ENCODE measurements at regions not wholly inside any gene's neighbourhood (a gene's known extent, or its start where the extent isn't known, plus 50 kb on each side); places are given as distances from the start of the nearest gene placed in this dataset.

GRCh38 chr2:63678085-63678484 lies 89.3 kb downstream of the MDH1 start (continued):
- no peak for TF ChIP-seq REST (IDR thresholded peaks at IDR 0.05; ENCODE audit: unreplicated experiment)
- no peak for TF ChIP-seq EZH2 (IDR thresholded peaks at IDR 0.05; ENCODE audit: low read depth, unreplicated experiment)
- no peak for TF ChIP-seq CREB1 (CRISPR knock-in tag; IDR thresholded peaks at IDR 0.05; ENCODE audit: low read depth)
- TF ChIP-seq JUNB (IDR thresholded peaks at IDR 0.05; ENCODE audit: unreplicated experiment) = no peak
- no peak for TF ChIP-seq STAT1 (IDR thresholded peaks at IDR 0.05; ENCODE audit: unreplicated experiment)
- no peak for TF ChIP-seq ETS1 (IDR thresholded peaks at IDR 0.05)
- TF ChIP-seq ZNF114 (CRISPR knock-in tag; IDR thresholded peaks at IDR 0.05) = no peak
- no peak for TF ChIP-seq CTCF (conservative IDR thresholded peaks at IDR 0.05; ENCODE audit: low read depth in 2 of 2)
- no peak for TF ChIP-seq NANOG (IDR thresholded peaks at IDR 0.05; ENCODE audit: borderline replicate concordance)
- TF ChIP-seq POLR2AphosphoS5 (IDR thresholded peaks at IDR 0.05; ENCODE audit: low read depth) = no peak

GRCh38 chr2:63678551-63678950 lies 89.8 kb downstream of the MDH1 start:
- Mint-ChIP-seq H3K27ac (no peak overlapping the region), H3K36me3 (ENCODE audit: low read depth) (no peaks in the 10 kb centered on the region), H3K4me1 (peaks cover 8% of the 10 kb centered on the region), H3K27me3 (ENCODE audit: insufficient read depth, low read depth, poor library complexity) (no peaks in the 10 kb centered on the region), H3K4me3 (no peak overlapping the region), H3K9me3 (no peaks in the 10 kb centered on the region)
- no peaks in the 10 kb centered on the region for H3K9me2 ChIP-seq (ENCODE audit: insufficient read depth)
- no peak overlapping the region for H3K27ac ChIP-seq (ENCODE audit: low read depth)
- H3K4me2 ChIP-seq = no peak overlapping the region
- no peak overlapping the region for H2AFZ ChIP-seq
- H3K4me1 ChIP-seq (ENCODE audit: insufficient read depth) = no peaks in the 10 kb centered on the region
- H3K79me2 ChIP-seq (replicated peaks; ENCODE audit: insufficient read depth) = no peaks in the 10 kb centered on the region
- no peaks in the 10 kb centered on the region for H3K36me3 ChIP-seq (ENCODE audit: insufficient read depth)
- DNase-seq (ENCODE audit: low spot score) = no peak
- no peak for ATAC-seq
- H3F3A ChIP-seq (replicated peaks; ENCODE audit: low read depth) = no peaks in the 10 kb centered on the region
- no peak overlapping the region for H3K4me3 ChIP-seq
- H3K27me3 ChIP-seq (ENCODE audit: insufficient read depth) = no peaks in the 10 kb centered on the region
- no peaks in the 10 kb centered on the region for H4K20me1 ChIP-seq (replicated peaks; ENCODE audit: insufficient read depth)
- TF ChIP-seq EZH2phosphoT487 (IDR thresholded peaks at IDR 0.05; ENCODE audit: unreplicated experiment) = no peak
- TF ChIP-seq ZNF462 (CRISPR knock-in tag; IDR thresholded peaks at IDR 0.05) = no peak
- no peak for TF ChIP-seq ETS1 (IDR thresholded peaks at IDR 0.05)
- no peak for TF ChIP-seq NANOG (IDR thresholded peaks at IDR 0.05; ENCODE audit: borderline replicate concordance)
- no peak for TF ChIP-seq ZNF114 (CRISPR knock-in tag; IDR thresholded peaks at IDR 0.05)

Measured in GM23338 (cell line).